ENCODE measurements at regions not wholly inside any gene's neighbourhood (a gene's known extent, or its start where the extent isn't known, plus 50 kb on each side); places are given as distances from the start of the nearest gene placed in this dataset.
"Not testable (repeated sequence)": the region's sequence is repeated elsewhere in the genome, so short reads cannot be mapped to it uniquely, and the experiment has no call there.

- intact Hi-C loops (cut with DNase I; ENCODE audit: low total_unique reads): no loop called here
- no peak for TF ChIP-seq CTCF (IDR thresholded peaks at IDR 0.05)
- no peak for TF ChIP-seq POLR2A (IDR thresholded peaks at IDR 0.05)
- no peak for DNase-seq (ENCODE audit: low spot score in 2 of 2)
- 49% methylated on average over 4 of the region's 4 CpGs for WGBS, 2 donors
- no peak overlapping the region for H3K4me3 ChIP-seq (ENCODE audit: low read depth, poor library complexity, severe bottlenecking)
Measured at GRCh38 chr2:40666398-40666797, 214.5 kb upstream of the SLC8A1 start.

- 42 to 49% methylated on average over 3 of the region's 3 CpGs for WGBS, 2 donors
- DNase-seq (ENCODE audit: low spot score in 2 of 2): peak in 1 of 2 donors; percentile 59
- H3K4me3 ChIP-seq (ENCODE audit: low read depth, poor library complexity, severe bottlenecking): no peak overlapping the region
- TF ChIP-seq POLR2A (IDR thresholded peaks at IDR 0.05) (no peak), CTCF (IDR thresholded peaks at IDR 0.05) (no peak)
- intact Hi-C loops (cut with DNase I; ENCODE audit: low total_unique reads): no loop called here
Measured at GRCh38 chr2:40668425-40668824, 216.5 kb upstream of the SLC8A1 start.

GRCh38 chr2:40676134-40676790, 224.4 kb upstream of the SLC8A1 start:
- DNase-seq (ENCODE audit: low spot score in 2 of 2); H3K4me3 ChIP-seq (ENCODE audit: low read depth, poor library complexity, severe bottlenecking): not testable (repeated sequence)
- intact Hi-C loops (cut with DNase I; ENCODE audit: low total_unique reads): loop anchor here (5.0 kb wide), 1 partner anchor 1241 kb away; no protein-coding TSS in a partner anchor
- WGBS, 2 donors: 78 to 79% methylated on average over 4 of the region's 4 CpGs

- H3K4me3 ChIP-seq (ENCODE audit: low read depth, poor library complexity, severe bottlenecking): no peak overlapping the region
- 27 to 44% methylated on average over 2 of the region's 2 CpGs for WGBS, 2 donors
- intact Hi-C loops (cut with DNase I; ENCODE audit: low total_unique reads): no loop called here
- TF ChIP-seq POLR2A (IDR thresholded peaks at IDR 0.05) (no peak), CTCF (IDR thresholded peaks at IDR 0.05) (no peak)
- no peak for DNase-seq (ENCODE audit: low spot score in 2 of 2)
Measured at GRCh38 chr2:40680547-40680946, 228.7 kb upstream of the SLC8A1 start.

GRCh38 chr2:40690036-40690435, 238.1 kb upstream of the SLC8A1 start:
- WGBS, 2 donors: 80 to 88% methylated on average over 3 of the region's 3 CpGs
- DNase-seq (ENCODE audit: low spot score in 2 of 2): no peak
- no peak overlapping the region for H3K4me3 ChIP-seq (ENCODE audit: low read depth, poor library complexity, severe bottlenecking)
- TF ChIP-seq CTCF (IDR thresholded peaks at IDR 0.05) (no peak), POLR2A (IDR thresholded peaks at IDR 0.05) (no peak)
- intact Hi-C loops (cut with DNase I; ENCODE audit: low total_unique reads): no loop called here

- 58 to 67% methylated on average over 3 of the region's 3 CpGs for WGBS, 2 donors
- H3K4me3 ChIP-seq (ENCODE audit: low read depth, poor library complexity, severe bottlenecking): no peak overlapping the region
Measured at GRCh38 chr2:40690525-40690924, 238.6 kb upstream of the SLC8A1 start.

More at GRCh38 chr2:40690525-40690924, 238.6 kb upstream of the SLC8A1 start:
- TF ChIP-seq CTCF (IDR thresholded peaks at IDR 0.05): no peak
- intact Hi-C loops (cut with DNase I; ENCODE audit: low total_unique reads): no loop called here
- DNase-seq (ENCODE audit: low spot score in 2 of 2): peak in 1 of 2 donors; percentile 27
